DND-41 (cell line): ENCODE measurements at regions not wholly inside any gene's neighbourhood (a gene's known extent, or its start where the extent isn't known, plus 50 kb on each side); places are given as distances from the start of the nearest gene placed in this dataset.

Source experiments
- EZH2 ChIP-seq: IDR thresholded peaks from 3 replicates; pipeline ENCODE4 v1.6.1; 2012; ENCODE audit warnings: borderline replicate concordance, low read depth, mild to moderate bottlenecking, moderate library complexity, low read length, inconsistent platforms; ENCODE audit not compliant: severe bottlenecking
- TF ChIP-seq, protein P1 (sequence below): IDR thresholded peaks from 2 replicates; pipeline ENCODE4 v1.5.1; 2012; ENCODE audit warnings: borderline replicate concordance, low read length, moderate library complexity, mild to moderate bottlenecking; ENCODE audit not compliant: poor library complexity, severe bottlenecking; ENCODE audit errors: extremely low read depth

DNA sequence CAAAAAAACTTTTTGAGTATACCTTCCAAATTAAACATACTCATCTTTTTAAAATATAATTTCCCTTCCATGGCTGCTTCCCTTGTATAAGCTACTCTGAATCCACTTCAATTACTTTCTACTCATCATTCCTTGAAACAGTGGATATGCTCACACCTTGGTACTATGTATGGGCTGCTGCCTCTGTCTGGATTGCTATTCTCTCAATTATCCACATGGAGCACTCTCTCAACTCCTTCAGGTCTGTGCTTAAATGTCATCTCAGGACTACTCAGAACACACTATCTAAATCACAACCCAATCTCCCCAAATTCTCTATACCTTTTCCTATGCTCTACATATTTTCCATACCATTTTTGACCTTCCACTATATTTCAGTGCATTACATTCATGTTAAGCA, 898.9 kb upstream of the EPHA5 start:
- TF ChIP-seq EZH2 = no peak
- TF ChIP-seq, protein P1, sequence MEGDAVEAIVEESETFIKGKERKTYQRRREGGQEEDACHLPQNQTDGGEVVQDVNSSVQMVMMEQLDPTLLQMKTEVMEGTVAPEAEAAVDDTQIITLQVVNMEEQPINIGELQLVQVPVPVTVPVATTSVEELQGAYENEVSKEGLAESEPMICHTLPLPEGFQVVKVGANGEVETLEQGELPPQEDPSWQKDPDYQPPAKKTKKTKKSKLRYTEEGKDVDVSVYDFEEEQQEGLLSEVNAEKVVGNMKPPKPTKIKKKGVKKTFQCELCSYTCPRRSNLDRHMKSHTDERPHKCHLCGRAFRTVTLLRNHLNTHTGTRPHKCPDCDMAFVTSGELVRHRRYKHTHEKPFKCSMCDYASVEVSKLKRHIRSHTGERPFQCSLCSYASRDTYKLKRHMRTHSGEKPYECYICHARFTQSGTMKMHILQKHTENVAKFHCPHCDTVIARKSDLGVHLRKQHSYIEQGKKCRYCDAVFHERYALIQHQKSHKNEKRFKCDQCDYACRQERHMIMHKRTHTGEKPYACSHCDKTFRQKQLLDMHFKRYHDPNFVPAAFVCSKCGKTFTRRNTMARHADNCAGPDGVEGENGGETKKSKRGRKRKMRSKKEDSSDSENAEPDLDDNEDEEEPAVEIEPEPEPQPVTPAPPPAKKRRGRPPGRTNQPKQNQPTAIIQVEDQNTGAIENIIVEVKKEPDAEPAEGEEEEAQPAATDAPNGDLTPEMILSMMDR = no peak
